CD4-positive, CD25-positive, alpha-beta regulatory T cell (primary cell): ENCODE measurements at regions not wholly inside any gene's neighbourhood (a gene's known extent, or its start where the extent isn't known, plus 50 kb on each side); places are given as distances from the start of the nearest gene placed in this dataset.

ENCODE experiments used
- ATAC-seq, 2 donors: fragments of 150-1000 bp; cut with Tn5 transposase; one replicate each; pipeline ENCODE4 v1.10.0; 2021; ENCODE audit warnings: low read depth in 2 of 2, moderate number of reproducible peaks in 2 of 2, moderate library complexity in 1 of 2
- DNase-seq, 3 donors: peaks; one replicate each; pipeline versions ENCODE4 v3.0.0 to v3.0.0-alpha.2; 2012 to 2022; ENCODE audit warnings: mixed read lengths in 1 of 3
- H3K27ac ChIP-seq: one replicate; pipeline ENCODE4 v1.7.0; 2013; ENCODE audit warnings: mild to moderate bottlenecking, low read length; ENCODE audit not compliant: insufficient read depth, poor library complexity, severe bottlenecking
- H3K27me3 ChIP-seq: one replicate; pipeline ENCODE4 v1.7.0; 2013; ENCODE audit warnings: low read length; ENCODE audit not compliant: control insufficient read depth, insufficient read depth
- H3K36me3 ChIP-seq: one replicate; pipeline ENCODE4 v1.7.0; 2013; ENCODE audit warnings: mild to moderate bottlenecking, low read length, moderate library complexity; ENCODE audit not compliant: control insufficient read depth, insufficient read depth
- H3K4me1 ChIP-seq: 2 replicates; pipeline ENCODE4 v1.7.0; 2013; ENCODE audit warnings: mild to moderate bottlenecking, low read length; ENCODE audit not compliant: insufficient read depth, control insufficient read depth, poor library complexity, severe bottlenecking
- H3K4me3 ChIP-seq: one replicate; pipeline ENCODE4 v1.7.0; 2013; ENCODE audit warnings: low read depth, mild to moderate bottlenecking, low read length, moderate library complexity
- H3K9me3 ChIP-seq, 2 experiments: 1 replicate in 1 of 2; 2 replicates in 1 of 2; pipeline ENCODE4 v1.7.0; 2013; ENCODE audit warnings: low read length in 2 of 2, mild to moderate bottlenecking in 1 of 2, moderate library complexity in 1 of 2; ENCODE audit not compliant: control insufficient read depth in 2 of 2
- H3K27ac Mint-ChIP-seq, 3 donors: one replicate each; pipeline ENCODE4 v1.8.0; 2020 to 2022; ENCODE audit warnings: mild to moderate bottlenecking in 3 of 3, mixed read lengths in 3 of 3, moderate library complexity in 2 of 3
- H3K27me3 Mint-ChIP-seq: one replicate; pipeline ENCODE4 v1.8.0; 2022; ENCODE audit warnings: mild to moderate bottlenecking, mixed read lengths
- H3K36me3 Mint-ChIP-seq: one replicate; pipeline ENCODE4 v1.8.0; 2020; ENCODE audit warnings: mixed read lengths
- H3K4me1 Mint-ChIP-seq, 4 donors: one replicate each; pipeline ENCODE4 v1.8.0; 2020 to 2022; ENCODE audit warnings: mixed read lengths in 4 of 4, mild to moderate bottlenecking in 1 of 4
- H3K4me3 Mint-ChIP-seq, 4 donors: one replicate each; pipeline ENCODE4 v1.8.0; 2020 to 2022; ENCODE audit warnings: mild to moderate bottlenecking in 4 of 4, mixed read lengths in 4 of 4, moderate library complexity in 3 of 4
- H3K9me3 Mint-ChIP-seq, 7 donors: one replicate each; pipeline ENCODE4 v1.8.0; 2020 to 2022; ENCODE audit warnings: mixed read lengths in 7 of 7, mild to moderate bottlenecking in 3 of 7, moderate library complexity in 2 of 7

DNA sequence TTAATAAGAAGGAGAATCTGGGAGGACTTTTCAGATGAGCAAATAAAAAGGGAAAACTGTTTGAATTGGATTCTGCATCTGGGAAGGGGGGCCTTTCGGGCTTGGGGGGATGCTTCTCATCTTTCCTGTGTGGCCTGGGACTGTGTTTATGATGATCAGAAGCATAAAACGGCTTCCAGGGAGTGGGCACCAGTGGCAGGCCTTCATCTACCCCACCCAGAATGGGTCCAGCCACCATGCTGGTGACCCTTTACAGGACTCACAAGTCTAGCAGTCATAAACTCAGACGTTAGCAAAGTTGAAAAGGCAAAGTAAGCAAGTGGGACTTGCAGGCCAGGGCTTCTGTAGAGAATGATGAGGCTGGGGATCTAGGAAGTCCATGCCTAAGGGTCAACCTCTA, 198.3 kb upstream of the ZMIZ1 start:
- Histone ChIP-seq H3K4me3 (no peak overlapping the region), H3K4me1 (no peaks in the 10 kb centered on the region), H3K27ac (no peak overlapping the region), H3K27me3 (peaks cover 6% of the 10 kb centered on the region), H3K36me3 (no peaks in the 10 kb centered on the region), H3K9me3 (no peaks in the 10 kb centered on the region)
- Mint-ChIP-seq H3K4me3 (no peak overlapping the region), H3K36me3 (no peaks in the 10 kb centered on the region), H3K27ac (no peak overlapping the region), H3K27me3 (peaks cover 31% of the 10 kb centered on the region), H3K4me1 (peaks cover 0 to 2% (median 0%) of the 10 kb centered on the region in 4 donors), H3K9me3 (peaks cover 0 to 1% (median 0%) of the 10 kb centered on the region in 7 donors)
- ATAC-seq (no peak), DNase-seq (no peak)

DNA sequence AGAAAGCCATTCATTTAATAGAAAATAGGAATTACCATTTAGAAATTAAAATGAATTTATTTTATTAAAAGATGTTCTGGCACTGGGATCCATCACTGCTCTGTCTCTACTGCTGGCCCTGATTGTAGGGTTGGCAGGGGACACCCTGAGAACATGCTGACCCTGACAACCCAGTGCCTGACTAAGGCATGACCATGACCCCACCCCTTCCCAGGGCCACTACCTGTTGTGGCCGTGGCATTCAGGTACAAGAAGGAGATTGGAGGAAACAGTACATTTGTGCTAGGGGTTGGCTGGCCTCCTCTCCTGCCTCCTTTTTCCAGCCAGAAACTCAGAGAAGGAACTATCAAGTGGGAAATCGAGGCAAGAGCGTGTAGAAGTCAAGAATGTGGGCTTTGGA, 197.0 kb upstream of the ZMIZ1 start:
- no peak overlapping the region for H3K4me3 Mint-ChIP-seq
- H3K36me3 Mint-ChIP-seq = no peaks in the 10 kb centered on the region
- no peak overlapping the region for H3K27ac ChIP-seq
- no peak overlapping the region for H3K27ac Mint-ChIP-seq
- H3K4me1 ChIP-seq = no peaks in the 10 kb centered on the region
- H3K9me3 Mint-ChIP-seq = peaks cover 0 to 1% (median 0%) of the 10 kb centered on the region in 7 donors
- no peak for ATAC-seq
- H3K36me3 ChIP-seq = no peaks in the 10 kb centered on the region
- peaks cover 38% of the 10 kb centered on the region for H3K27me3 Mint-ChIP-seq
- peaks cover 6% of the 10 kb centered on the region for H3K27me3 ChIP-seq
- H3K4me1 Mint-ChIP-seq = peaks cover 0 to 2% (median 0%) of the 10 kb centered on the region in 4 donors
- no peak overlapping the region for H3K4me3 ChIP-seq
- H3K9me3 ChIP-seq = no peaks in the 10 kb centered on the region
- DNase-seq = no peak

DNA sequence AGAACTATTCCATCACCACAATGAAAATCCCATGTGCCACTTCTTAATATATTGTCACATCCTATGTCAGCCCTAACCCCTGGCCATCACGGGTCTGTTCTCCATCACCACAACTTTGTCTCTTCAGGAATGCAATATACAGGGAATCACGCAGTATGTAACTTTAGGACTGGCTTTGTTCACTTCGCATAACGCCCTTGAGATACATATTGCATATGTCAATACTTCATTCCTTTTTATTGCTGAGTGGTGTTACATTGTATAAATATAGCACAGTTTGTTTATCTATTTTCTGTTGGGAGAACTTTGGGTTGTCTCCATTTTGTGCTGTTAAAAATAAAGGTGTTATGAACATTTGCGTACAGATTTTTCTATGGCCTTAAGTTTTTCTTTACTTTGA, 195.4 kb upstream of the ZMIZ1 start:
- DNase-seq (no peak), ATAC-seq (no peak)
- Histone ChIP-seq H3K4me1 (no peaks in the 10 kb centered on the region), H3K4me3 (no peak overlapping the region), H3K27me3 (peaks cover 9% of the 10 kb centered on the region), H3K9me3 (peaks cover 0 to 1% of the 10 kb centered on the region in 2 experiments), H3K36me3 (no peaks in the 10 kb centered on the region), H3K27ac (no peak overlapping the region)
- Mint-ChIP-seq H3K9me3 (peaks cover 0 to 1% (median 0%) of the 10 kb centered on the region in 7 donors), H3K36me3 (no peaks in the 10 kb centered on the region), H3K4me1 (peaks cover 0 to 2% (median 0%) of the 10 kb centered on the region in 4 donors), H3K27ac (no peak overlapping the region), H3K4me3 (no peak overlapping the region), H3K27me3 (peaks cover 41% of the 10 kb centered on the region)

DNA sequence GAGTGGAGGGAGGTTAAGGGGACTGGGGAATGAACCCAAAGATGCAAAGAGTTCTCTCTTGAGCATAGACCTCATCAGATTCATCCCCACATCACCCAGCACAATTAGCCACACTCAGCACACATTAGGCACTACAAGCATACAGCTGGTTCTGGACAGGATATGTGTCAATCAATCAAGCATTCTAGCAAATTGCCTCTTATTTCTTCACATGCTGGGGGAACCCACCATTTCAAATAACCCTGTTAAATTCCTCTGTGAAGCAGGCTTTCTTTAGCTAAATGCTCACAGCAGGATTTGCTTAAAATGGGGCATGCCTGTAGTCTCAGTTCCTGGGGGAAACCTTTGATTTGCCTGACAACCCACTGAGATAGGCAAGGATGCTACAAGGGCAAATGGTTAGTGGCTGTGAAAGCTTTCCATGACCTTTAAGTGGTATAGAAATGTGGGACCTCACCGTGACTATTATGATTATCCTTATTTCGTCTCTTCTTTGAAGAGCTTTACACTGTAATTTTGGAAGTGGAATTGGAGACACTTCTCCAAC, 193.4 kb upstream of the ZMIZ1 start:
- H3K27me3 Mint-ChIP-seq = peaks cover 36% of the 10 kb centered on the region
- peaks cover 15% of the 10 kb centered on the region for H3K27me3 ChIP-seq
- no peak overlapping the region for H3K4me3 Mint-ChIP-seq
- H3K9me3 ChIP-seq = peaks cover 15 to 19% of the 10 kb centered on the region in 2 experiments
- peaks cover 0 to 2% (median 0%) of the 10 kb centered on the region in 4 donors for H3K4me1 Mint-ChIP-seq
- H3K4me3 ChIP-seq = no peak overlapping the region
- no peak overlapping the region for H3K27ac ChIP-seq
- H3K9me3 Mint-ChIP-seq = peaks cover 0 to 12% (median 3%) of the 10 kb centered on the region in 7 donors
- H3K36me3 ChIP-seq = no peaks in the 10 kb centered on the region
- ATAC-seq = no peak
- H3K36me3 Mint-ChIP-seq = no peaks in the 10 kb centered on the region
- no peak for DNase-seq
- no peak overlapping the region for H3K27ac Mint-ChIP-seq
- no peaks in the 10 kb centered on the region for H3K4me1 ChIP-seq

DNA sequence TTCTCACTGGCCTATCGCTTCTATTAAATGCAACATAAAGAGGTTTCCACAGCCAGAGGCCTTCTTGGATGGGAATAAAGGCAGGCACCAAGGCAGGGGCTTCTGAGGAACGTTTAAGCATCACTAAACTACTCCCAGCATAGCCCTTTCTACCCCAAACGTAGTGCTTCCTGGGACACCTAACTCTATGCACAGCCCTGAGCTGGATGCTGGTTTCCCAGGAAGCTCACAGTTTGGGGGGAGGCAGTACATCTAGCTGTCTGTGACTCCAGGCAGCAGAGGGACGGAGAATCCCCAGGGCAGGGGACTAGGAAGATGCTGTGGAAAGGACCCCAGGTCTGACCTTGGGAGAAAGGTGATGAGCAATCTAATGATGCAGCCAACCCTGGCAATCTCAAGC, 192.8 kb upstream of the ZMIZ1 start:
- H3K4me3 Mint-ChIP-seq = no peak overlapping the region
- DNase-seq = no peak
- Histone ChIP-seq H3K4me1 (no peaks in the 10 kb centered on the region), H3K36me3 (no peaks in the 10 kb centered on the region), H3K4me3 (no peak overlapping the region), H3K9me3 (peaks cover 18 to 19% of the 10 kb centered on the region in 2 experiments), H3K27me3 (peaks cover 18% of the 10 kb centered on the region), H3K27ac (no peak overlapping the region)
- H3K4me1 Mint-ChIP-seq = peaks cover 0 to 2% (median 0%) of the 10 kb centered on the region in 4 donors
- ATAC-seq = no peak
- H3K27me3 Mint-ChIP-seq = peaks cover 33% of the 10 kb centered on the region
- no peak overlapping the region for H3K27ac Mint-ChIP-seq
- H3K9me3 Mint-ChIP-seq = peaks cover 0 to 14% (median 3%) of the 10 kb centered on the region in 7 donors
- H3K36me3 Mint-ChIP-seq = no peaks in the 10 kb centered on the region

DNA sequence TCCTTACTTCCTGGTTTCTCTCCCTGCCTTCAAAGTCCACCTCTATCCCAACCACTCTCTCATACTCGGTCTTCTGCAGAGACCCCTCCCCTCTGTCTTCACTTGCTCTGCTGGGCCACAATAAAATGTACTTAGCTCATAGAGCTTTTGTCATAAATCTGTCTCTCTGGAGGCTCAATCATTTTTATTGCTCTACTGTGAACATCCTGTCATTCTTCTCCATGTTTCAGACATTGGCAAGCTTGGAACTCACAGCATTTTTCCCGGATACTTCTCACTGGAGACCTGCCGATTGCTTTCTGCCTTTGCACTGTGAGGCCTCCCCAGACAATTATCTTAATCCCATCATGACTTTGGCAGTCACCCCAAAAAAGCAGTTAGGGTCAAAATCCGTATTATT, 192.3 kb upstream of the ZMIZ1 start:
- ATAC-seq = no peak
- DNase-seq = no peak
- Histone ChIP-seq H3K27me3 (peaks cover 18% of the 10 kb centered on the region), H3K27ac (no peak overlapping the region), H3K4me3 (no peak overlapping the region), H3K4me1 (no peaks in the 10 kb centered on the region), H3K9me3 (peaks cover 18 to 19% of the 10 kb centered on the region in 2 experiments), H3K36me3 (no peaks in the 10 kb centered on the region)
- Mint-ChIP-seq H3K4me1 (peaks cover 0 to 2% (median 0%) of the 10 kb centered on the region in 4 donors), H3K36me3 (no peaks in the 10 kb centered on the region), H3K4me3 (no peak overlapping the region), H3K27ac (no peak overlapping the region), H3K27me3 (peaks cover 33% of the 10 kb centered on the region), H3K9me3 (peaks cover 0 to 14% (median 3%) of the 10 kb centered on the region in 7 donors)

DNA sequence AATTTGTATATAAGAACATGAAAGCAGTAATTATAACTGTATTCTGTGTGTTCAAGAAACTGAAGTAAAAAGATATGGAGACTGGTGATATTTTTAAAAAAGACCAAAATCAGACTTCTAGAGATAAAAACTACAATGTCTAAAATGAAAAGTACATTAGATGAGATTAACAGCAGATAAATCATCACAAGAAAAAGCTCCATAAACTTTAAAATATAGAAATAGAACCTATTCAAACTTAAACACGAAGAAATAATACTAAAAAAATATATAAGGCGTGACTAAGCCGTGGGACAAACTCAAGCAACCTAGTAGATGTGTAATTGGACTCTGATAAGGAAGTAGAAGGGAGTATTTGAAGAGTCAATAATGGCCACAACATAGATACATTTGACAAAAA, 189.1 kb upstream of the ZMIZ1 start:
- Histone ChIP-seq H3K27ac (no peak overlapping the region), H3K9me3 (peaks cover 19% of the 10 kb centered on the region in 2 experiments), H3K4me3 (no peak overlapping the region), H3K36me3 (no peaks in the 10 kb centered on the region), H3K4me1 (no peaks in the 10 kb centered on the region), H3K27me3 (peaks cover 15% of the 10 kb centered on the region)
- ATAC-seq (no peak), DNase-seq (no peak)
- peaks cover 24% of the 10 kb centered on the region for H3K27me3 Mint-ChIP-seq
- no peaks in the 10 kb centered on the region for H3K36me3 Mint-ChIP-seq
- no peak overlapping the region for H3K4me3 Mint-ChIP-seq
- no peak overlapping the region for H3K27ac Mint-ChIP-seq
- H3K9me3 Mint-ChIP-seq = peaks cover 0 to 24% (median 6%) of the 10 kb centered on the region in 7 donors
- H3K4me1 Mint-ChIP-seq = no peaks in the 10 kb centered on the region

DNA sequence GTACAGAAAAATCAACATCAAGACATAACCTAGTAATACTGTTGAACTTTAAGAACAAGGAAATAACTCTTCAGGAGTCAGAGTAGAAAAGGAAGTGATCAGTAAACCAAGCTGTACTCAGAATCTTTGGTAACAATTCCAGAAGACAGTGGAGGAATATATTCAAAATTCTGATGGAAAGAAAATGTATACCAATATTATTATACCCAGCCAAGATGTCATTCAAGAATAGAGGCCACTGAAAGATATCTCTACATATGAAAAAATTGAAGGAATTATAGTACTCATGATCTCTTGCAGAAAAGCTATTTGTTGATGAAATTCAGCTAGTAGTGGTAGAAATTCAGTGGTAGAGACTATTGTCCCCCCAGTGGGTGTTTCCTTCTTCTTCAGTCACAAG, 182.6 kb upstream of the ZMIZ1 start:
- H3K4me3 ChIP-seq = no peak overlapping the region
- no peak for ATAC-seq
- DNase-seq = no peak
- H3K27me3 ChIP-seq = peaks cover 2% of the 10 kb centered on the region
- H3K27me3 Mint-ChIP-seq = peaks cover 6% of the 10 kb centered on the region
- H3K36me3 Mint-ChIP-seq = no peaks in the 10 kb centered on the region
- H3K4me1 Mint-ChIP-seq = no peaks in the 10 kb centered on the region
- peaks cover 0 to 23% (median 10%) of the 10 kb centered on the region in 7 donors for H3K9me3 Mint-ChIP-seq
- no peaks in the 10 kb centered on the region for H3K4me1 ChIP-seq
- no peak overlapping the region for H3K27ac Mint-ChIP-seq
- no peak overlapping the region for H3K27ac ChIP-seq
- no peaks in the 10 kb centered on the region for H3K36me3 ChIP-seq
- H3K4me3 Mint-ChIP-seq = no peak overlapping the region
- peaks cover 15 to 17% of the 10 kb centered on the region in 2 experiments for H3K9me3 ChIP-seq
